HG03342 (cell line): ENCODE measurements at regions not wholly inside any gene's neighbourhood (a gene's known extent, or its start where the extent isn't known, plus 50 kb on each side); places are given as distances from the start of the nearest gene placed in this dataset.
"Not testable (repeated sequence)": the region's sequence is repeated elsewhere in the genome, so short reads cannot be mapped to it uniquely, and the experiment has no call there.

ENCODE experiments used
- ATAC-seq: cut with Tn5 transposase; IDR thresholded peaks from one replicate; pipeline ENCODE4 v1.9.1; 2021; ENCODE audit warnings: mild to moderate bottlenecking, moderate library complexity; ENCODE audit not compliant: unreplicated experiment

- no peak for ATAC-seq
These were observed 73.2 kb downstream of the ZIC4 start for GRCh38 chr3:147333098-147333497.

- no peak for ATAC-seq
These were observed 77.6 kb downstream of the ZIC4 start for GRCh38 chr3:147328711-147329110.

- ATAC-seq: no peak
These were observed 82.0 kb downstream of the ZIC4 start for GRCh38 chr3:147324356-147324755.

GRCh38 chr3:147318900-147319299 is 87.4 kb downstream of the ZIC4 start:
- no peak for ATAC-seq

GRCh38 chr3:147317080-147317479 is 89.3 kb downstream of the ZIC4 start:
- not testable (repeated sequence) for ATAC-seq

- ATAC-seq: no peak
These were observed 92.8 kb downstream of the ZIC4 start for GRCh38 chr3:147313513-147313912.

GRCh38 chr3:147312786-147313280 is 93.5 kb downstream of the ZIC4 start:
- ATAC-seq: no peak

- ATAC-seq: no peak
These were observed 94.6 kb downstream of the ZIC4 start for GRCh38 chr3:147311716-147312115.

GRCh38 chr3:147305533-147306250 is 100.7 kb downstream of the ZIC4 start:
- ATAC-seq: no peak

- ATAC-seq: no peak
These were observed 101.6 kb downstream of the ZIC4 start for GRCh38 chr3:147304756-147305155.

- no peak for ATAC-seq
These were observed 104.6 kb downstream of the ZIC4 start for GRCh38 chr3:147301781-147302180.

GRCh38 chr3:147299656-147300055 is 106.7 kb downstream of the ZIC4 start:
- no peak for ATAC-seq

GRCh38 chr3:147298511-147298982 is 107.8 kb downstream of the ZIC4 start:
- ATAC-seq: no peak

GRCh38 chr3:147297761-147298350 is 108.5 kb downstream of the ZIC4 start:
- ATAC-seq: no peak

GRCh38 chr3:147287370-147287769 is 119.0 kb downstream of the ZIC4 start:
- ATAC-seq: not testable (repeated sequence)

- ATAC-seq: no peak
These were observed 136.4 kb downstream of the ZIC4 start for GRCh38 chr3:147269907-147270306.

- no peak for ATAC-seq
These were observed 138.9 kb downstream of the ZIC4 start for GRCh38 chr3:147267434-147267833.

- ATAC-seq: no peak
These were observed 148.4 kb downstream of the ZIC4 start for GRCh38 chr3:147257944-147258343.

GRCh38 chr3:147256739-147257138 is 149.6 kb downstream of the ZIC4 start:
- no peak for ATAC-seq

GRCh38 chr3:147246906-147247305 is 159.4 kb downstream of the ZIC4 start:
- no peak for ATAC-seq

GRCh38 chr3:147245638-147246037 is 160.7 kb downstream of the ZIC4 start:
- not testable (repeated sequence) for ATAC-seq

GRCh38 chr3:147245022-147245421 is 161.3 kb downstream of the ZIC4 start:
- ATAC-seq: not testable (repeated sequence)
